Mucosa of gallbladder (tissue), 1 donor: ENCODE measurements at regions not wholly inside any gene's neighbourhood (a gene's known extent, or its start where the extent isn't known, plus 50 kb on each side); places are given as distances from the start of the nearest gene placed in this dataset.
"Not testable (repeated sequence)": the region's sequence is repeated elsewhere in the genome, so short reads cannot be mapped to it uniquely, and the experiment has no call there.

Experiments
- DNase-seq: peaks from one replicate; pipeline ENCODE4 v3.0.0-alpha.2; 2020; ENCODE audit warnings: low spot score
- donor health status: DM: no; HTN: no; CAD: no.

DNA sequence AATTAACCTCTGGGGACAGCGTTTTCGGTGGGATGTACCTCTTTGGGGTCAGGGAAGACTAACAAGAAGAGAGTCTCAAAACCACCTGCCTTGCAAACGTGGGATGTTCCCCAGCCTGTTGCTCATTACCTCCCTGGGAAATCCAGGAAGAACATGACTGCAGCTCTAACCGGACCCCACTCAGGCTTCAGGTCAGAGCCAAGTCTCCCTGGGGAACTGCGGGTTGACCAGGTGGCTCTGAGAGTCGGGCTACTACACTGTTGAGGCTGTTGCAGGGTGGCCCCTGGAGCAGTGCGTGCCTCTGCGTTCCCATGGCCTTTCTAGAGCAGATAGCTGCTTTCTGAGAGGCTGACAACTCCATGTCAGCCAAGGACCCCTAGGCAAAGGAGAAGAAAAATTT is 309.1 kb downstream of the FOXL1 start:
- no peak for DNase-seq

DNA sequence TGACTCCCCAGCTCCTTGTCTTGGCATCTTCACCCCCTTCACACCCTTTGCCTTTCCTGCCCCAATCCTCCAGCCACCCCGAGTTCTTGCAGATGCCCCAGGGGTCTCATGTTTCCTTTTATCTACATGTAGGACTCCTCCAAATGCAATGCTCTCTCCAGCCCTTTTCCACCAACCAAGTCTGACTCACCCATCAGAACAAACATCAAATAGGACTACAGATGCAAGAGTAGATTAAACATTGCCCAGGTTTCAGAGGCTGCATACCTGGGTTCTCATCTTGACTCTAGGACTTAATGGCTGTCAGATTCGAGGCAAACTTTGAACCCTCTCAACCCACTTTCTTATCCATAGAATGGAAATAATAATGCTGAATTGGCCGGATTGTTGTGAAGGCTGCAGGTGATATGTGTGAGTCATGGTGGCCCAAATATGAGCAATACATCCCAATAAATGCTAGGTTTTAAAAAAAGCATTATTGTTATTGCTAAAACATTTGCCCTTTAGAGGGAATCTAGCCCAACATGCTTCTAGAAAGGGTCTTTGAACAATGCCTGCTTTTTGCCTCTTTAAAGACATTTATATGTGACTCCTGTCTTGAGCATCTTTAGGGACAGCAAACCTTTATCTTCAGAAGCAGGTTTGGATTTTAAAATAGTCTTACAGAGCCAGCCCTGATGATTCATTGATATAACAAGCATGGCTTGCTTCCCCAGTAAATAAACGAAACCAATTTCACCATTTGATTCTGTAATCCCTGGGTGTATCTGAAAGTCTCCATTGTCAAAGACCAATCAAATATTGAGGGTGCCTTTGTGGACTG is 310.1 kb downstream of the FOXL1 start:
- DNase-seq, result no peak

DNA sequence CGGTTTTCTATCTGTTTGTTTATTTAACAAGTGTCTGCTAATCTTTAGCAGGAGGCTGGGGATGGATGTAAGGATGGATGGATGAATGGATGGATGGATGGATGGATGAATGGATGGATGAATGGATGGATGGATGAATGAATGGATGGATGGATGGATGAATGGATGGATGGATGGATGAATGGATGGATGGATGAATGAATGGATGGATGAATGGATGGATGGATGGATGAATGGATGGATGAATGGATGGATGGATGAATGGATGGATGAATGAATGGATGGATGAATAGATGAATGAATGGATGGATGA is 310.7 kb downstream of the FOXL1 start:
- DNase-seq, result not testable (repeated sequence)

DNA sequence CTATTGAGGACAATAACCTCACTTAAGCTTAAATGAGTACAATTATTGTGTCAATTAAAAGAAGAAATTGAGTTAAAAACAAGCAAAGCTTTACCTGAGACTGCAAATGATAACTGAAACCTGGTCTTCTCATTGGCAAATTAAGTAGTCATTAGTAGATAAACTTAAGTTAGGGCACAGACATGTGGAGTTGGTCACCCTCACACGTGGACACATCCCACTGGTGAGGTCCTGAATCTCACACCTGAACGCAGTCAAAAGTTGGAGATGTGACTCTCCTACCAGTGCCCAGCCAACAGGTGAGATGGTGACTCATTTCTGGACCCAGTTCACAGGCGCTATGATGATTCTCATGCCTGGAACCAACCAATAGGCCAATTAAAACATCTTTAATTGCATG is 311.6 kb downstream of the FOXL1 start:
- DNase-seq, result no peak

DNA sequence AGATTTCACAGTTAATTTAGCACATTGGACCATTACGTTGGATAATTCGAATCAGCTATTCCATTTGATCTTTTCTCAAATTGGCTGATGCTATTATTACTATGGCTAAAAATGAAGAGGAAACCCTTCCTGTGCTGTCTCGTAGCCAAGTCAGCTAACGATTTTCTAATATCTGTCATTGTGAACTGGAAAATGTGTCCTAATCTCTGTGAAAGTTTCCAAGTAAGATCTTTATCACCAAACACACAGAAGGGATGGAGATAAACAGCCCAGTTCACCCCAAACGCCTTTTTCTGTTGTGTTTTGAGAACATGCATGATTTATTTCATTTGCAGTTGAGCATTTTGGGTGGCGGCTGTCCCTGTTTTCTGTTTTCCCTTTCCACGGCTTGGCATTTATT is 312.8 kb downstream of the FOXL1 start:
- no peak for DNase-seq

DNA sequence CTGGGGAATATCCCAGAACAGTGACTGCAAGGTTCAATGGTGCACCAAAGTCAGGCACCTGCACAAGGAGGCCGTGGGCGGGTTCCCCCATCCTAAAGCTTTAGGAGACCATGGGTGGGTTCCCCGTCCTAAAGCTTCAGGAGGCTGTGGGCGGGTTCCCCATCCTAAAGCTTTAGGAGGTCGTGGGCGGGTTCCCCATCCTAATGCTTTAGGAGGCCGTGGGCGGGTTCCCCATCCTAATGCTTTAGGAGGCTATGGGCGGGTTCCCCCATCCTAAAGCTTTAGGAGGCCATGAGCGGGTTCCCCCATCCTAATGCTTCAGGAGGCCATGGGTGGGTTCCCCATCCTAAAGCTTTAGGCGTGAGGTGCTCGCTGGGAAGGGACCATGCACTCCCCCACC is 313.3 kb downstream of the FOXL1 start:
- DNase-seq, result no peak

DNA sequence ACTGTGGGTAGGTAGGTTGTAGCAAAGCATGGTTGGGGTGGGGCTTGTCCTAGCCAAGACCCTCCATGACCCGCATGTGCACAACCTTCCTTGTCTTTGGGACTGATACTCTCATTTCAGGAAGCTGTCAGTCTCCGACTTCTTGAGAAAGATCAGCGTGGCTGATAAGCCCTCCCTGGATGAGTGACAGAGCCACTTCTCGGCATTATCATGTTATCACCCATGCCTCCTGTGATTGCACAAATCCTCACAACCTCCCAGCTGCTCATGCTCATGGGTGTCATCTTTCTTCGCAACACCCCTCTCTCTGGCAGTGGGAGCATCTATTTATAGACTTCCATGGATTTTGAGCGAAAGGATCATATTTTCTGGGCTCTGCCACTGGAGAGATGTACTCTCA is 314.2 kb downstream of the FOXL1 start:
- no peak for DNase-seq

DNA sequence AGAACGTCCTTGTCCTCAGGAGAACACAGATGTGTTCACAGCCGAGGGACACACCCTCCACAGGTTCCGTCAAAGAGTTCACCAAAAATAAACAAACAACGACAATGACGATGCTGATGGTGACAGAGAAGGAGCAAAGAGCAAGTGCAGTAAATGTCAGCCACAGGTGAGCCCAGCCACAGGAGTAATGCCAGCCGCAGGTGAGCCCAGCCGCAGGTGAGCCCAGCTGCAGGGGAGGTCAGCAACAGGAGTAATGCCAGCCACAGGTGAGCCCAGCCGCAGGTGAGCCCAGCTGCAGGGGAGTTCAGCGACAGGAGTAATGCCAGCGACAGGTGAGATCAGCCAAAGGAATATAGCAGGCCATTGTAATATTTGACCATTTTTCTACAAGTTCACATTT is 315.2 kb downstream of the FOXL1 start:
- DNase-seq, result no peak

DNA sequence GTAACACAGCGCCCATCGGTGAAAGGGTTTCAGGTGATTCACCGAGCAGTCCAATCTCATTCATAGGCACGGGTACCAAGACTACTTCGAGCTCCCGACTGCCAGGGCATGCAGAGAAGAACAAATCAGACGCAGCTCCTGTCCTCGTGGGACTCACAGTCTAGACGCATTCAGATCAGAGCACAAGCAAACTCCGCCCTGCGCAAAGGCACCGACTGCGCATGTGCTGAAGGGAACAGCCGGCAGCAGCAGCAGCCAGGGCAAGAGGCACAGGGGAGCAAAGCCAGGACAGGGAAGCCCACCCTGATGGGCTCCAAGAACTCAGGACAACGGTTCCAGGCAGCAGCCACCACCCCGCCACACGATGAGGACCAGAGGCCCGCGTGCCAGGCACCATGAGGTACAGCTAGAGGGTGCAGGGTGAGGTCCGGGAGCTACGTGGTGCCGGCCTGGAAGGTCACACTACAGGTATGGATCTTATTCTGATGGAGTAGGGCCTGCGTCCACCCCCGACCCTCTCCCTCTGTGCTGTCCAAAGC is 315.7 kb downstream of the FOXL1 start:
- DNase-seq, result no peak

DNA sequence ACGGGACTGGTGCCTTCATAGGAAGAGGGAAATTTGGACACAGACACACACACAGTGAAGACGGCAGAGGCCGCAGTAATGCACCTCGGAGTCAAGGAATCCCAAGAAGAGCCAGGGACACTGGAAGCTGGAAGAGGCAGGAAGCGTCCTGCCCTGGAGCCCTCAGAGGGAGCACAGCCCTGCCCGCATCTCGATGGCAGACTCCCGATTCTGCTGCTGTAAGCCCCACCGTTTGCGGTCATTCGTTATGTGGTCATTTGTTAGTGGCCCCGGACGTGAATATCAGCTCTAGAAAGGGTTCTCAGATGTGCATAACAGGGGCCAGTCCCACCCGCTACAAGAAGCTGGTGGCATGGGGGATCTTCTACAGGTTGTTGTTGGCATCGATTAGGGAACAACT is 316.6 kb downstream of the FOXL1 start:
- DNase-seq, result no peak

DNA sequence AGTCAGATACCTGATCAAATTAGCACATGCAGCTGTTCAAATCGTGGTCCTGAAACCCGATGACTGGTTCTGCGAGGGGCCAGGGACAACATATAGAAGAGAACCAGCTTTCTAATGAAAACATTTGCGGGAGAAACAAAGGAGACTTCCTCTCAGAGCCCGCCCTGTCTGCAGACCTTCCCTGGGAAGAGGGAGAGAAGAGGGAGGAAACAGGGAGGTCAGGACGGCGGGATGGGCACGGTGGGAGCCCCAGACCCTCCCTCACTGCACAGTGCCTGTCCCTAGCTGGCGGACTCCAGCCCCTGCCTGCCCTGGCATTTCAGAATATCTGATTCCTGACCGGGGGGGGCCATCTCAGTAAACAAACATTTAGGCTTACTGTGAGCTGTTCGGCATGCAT is 317.3 kb downstream of the FOXL1 start:
- no peak for DNase-seq

DNA sequence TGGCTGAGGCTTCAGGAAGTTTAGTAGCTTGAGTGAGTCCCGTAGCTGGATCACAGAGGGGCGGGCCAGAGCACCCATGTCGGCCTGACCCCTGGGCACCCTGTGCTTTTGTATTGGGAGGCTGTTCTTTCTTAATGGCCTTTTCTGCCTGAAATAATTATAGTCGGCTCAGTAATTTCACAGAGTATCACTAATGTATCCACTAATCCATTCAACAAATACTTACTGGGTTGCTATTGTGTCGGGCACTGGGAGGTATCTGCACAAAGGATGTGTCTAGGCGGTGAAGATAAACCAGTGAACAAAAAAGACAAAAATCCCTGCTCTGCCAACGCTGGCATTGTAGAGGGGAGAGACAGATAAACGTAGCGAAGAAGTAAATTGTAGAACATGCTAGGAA is 318.6 kb downstream of the FOXL1 start:
- no peak for DNase-seq

DNA sequence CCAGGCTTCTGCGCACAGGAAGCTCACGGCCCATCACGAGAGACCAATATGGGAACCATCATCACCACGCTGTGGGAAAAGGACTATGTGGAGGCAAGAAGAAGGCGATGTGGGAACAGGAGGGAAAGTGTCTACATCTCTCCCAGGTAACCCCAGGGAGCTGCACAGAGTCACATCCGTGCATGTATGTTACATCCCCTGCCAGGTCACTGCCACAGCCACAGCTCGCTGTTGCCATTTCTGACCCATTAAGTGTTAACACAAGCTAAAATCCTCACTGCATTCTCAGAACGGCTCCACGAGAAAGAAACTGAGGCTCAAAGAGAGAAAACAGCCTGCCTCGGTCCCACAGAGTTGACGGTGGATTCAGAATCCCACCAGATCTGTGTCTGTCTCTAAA is 319.1 kb downstream of the FOXL1 start:
- no peak for DNase-seq

DNA sequence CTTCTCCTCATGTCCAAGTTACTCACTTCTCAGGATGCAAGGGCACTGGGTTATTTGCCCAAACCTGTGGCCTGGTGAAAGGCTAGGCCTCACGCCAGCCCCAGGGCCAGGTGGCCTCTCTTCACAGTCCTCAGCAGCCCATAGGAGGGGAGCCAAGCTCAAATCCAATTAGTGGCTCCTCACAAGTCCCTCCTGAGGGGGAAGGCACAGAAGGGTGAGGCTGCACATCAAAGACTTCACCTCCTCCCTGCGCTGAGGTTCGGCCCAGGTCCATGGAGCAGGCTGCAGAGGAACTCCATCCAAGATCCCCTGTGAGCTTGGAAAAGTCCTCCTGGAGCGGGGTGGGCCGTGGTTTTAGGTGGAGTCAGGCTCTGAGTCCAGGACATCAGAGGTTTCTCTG is 320.0 kb downstream of the FOXL1 start:
- DNase-seq, result no peak

DNA sequence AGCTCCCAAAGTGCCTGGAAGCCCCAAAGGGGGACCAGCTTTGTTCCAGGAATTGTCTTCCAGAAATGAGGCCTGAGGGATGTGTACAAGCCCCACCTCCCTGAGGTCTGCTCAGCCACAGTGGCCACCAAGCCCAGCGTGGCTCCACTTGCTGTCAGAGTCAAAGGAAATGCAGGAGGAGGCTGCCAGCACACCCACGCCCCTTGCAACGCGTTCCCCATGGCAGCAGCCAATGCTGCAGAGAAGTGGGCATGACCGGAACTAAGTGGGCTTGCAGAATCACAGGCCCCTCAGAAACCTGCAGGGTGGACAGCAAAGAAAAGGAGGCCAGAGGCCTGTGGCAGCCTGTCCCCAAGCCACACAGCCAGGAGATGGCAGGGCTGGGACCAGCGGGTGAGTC is 320.8 kb downstream of the FOXL1 start:
- DNase-seq, result no peak

DNA sequence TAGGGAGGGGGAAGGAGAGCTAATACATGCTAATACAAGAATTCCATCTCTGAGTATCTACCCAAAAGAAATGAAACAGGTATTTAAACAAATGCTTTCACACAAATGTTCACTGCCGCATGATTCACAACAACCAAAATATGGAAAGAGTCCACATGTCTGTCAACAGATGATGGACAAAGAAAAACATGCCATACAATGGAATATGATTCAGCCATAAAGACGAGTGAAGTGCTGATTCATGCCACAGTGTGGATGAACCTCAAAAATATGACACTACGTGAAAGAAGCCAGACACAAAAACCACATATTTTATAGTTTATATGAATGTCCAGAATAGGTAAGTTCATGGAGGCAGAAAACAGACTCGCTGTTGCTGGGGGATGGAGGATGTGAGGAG is 321.4 kb downstream of the FOXL1 start:
- DNase-seq, result no peak

DNA sequence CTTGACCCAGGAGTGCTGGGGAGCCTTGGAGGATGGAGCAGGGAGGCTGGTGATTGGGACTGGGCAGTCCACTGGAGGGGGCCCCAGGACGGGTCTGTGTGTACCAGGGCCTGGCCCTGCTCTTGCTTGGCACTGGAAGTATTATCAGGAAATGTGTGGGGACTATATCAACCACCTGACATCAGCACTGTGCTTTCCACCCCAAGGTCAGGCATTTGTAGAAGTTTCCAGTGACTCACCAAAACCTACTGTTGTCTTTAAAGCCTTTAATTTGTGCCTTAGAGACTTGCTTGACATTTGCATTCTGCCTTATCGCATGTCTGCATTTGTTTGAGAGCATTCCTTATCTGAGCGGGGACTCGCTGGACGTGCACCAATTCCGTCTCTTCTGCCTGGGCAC is 323.1 kb downstream of the FOXL1 start:
- no peak for DNase-seq

DNA sequence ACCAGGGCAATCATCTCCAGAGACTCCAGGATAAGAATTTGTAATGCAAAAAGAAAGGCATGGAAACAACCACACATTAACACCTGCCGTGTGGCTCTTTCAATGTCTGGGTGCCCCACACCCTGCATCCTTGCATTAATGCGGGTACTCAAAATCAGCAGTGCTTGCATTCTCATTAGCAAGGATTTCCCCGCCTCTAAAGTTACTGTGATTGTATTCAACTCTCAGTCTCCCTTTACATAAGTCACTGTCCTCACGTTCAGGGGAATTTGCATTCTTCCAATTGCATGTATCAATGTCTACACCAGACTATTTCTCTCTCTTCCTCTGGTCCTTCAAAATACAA is 324.3 kb downstream of the FOXL1 start:
- DNase-seq, result no peak

DNA sequence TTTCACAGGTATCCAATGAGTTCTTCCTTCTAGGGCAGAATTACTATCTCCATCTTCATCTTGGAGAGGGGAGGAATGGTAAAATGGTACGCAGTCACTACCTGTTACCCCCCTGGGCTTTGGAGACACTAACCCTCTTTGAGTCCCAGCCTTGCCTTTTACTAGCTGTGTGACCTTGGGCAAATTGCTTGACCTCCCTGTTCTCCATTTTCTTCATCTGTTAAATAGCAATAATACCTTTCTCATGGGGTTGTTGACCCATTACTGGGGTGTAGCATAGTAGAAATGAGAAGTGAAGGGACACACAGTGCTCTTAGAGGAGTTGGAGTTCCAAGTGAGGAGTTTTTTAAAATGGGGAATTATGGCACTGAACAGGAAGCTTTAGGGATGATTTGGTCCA is 324.7 kb downstream of the FOXL1 start:
- DNase-seq, result no peak

DNA sequence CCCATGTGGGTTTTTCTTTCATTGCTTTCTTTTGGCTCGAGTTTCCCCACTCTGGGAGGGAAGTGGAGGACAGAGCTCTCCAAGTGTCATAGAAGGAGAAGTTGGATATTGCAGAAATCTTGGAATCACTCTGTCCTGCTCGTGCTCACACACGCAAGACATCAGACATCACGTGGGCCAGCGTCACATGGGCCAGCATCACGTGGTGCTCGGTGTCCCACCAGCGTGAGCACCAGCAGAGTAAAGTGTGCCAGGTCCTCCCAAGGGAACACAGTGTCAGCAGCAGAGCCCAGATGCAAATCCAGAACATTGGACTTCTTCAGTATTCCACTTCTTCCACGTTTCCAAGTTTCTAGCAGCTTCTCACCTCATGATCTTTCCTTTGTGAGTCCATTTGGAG is 327.0 kb downstream of the FOXL1 start:
- DNase-seq, result no peak

DNA sequence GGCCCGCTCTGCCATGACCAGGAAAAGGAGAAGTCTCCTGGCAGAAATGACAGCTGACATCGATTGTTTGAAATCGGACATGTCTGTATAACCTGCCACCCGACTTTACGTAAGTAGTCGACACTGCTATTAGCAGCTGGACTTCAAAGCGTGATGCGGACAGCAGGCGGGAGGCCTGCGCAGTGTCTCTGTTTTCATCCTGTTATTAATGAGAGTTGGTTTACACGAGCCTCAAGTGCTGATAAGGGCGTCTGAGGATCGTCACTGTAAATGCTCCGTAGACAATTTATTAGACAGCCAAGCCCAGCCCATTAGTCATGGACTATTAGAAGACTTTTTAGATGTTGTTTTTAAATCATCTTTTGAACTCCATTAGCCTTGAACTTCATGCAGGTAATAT is 328.3 kb downstream of the FOXL1 start:
- DNase-seq, result peak; percentile 24

DNA sequence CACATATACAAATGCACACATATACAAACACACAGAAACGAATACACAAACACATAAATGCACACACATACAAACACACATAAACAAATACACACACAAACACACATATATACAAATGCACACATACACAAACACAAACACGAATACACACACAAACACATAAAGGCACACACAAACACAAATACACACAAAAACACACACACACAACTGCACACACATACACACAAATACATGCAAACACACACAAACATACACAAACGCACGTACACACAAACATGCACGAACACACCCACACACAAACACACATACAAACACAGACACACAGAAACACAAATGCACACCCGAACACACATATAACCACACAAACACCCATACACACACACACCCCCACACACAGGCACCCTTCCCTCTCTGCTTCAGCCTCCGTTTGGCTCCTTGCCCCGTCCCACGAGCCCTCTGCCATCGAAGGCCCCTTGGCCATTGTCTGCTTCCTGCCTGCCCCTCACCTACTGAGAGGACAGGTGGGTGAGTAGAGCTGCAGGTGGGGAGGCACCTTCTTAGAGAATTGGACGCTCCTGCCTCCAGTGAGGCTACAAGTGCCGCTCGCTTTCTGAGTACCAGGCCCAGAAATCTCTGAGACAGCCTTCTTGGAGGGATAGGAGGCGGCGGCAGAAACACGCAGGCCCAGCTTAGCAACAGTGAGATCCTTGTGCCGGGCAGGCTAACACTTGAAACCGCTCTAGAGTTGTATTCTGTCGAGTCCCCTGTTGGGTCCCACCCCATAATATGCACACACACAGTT is 331.2 kb downstream of the FOXL1 start:
- no peak for DNase-seq

DNA sequence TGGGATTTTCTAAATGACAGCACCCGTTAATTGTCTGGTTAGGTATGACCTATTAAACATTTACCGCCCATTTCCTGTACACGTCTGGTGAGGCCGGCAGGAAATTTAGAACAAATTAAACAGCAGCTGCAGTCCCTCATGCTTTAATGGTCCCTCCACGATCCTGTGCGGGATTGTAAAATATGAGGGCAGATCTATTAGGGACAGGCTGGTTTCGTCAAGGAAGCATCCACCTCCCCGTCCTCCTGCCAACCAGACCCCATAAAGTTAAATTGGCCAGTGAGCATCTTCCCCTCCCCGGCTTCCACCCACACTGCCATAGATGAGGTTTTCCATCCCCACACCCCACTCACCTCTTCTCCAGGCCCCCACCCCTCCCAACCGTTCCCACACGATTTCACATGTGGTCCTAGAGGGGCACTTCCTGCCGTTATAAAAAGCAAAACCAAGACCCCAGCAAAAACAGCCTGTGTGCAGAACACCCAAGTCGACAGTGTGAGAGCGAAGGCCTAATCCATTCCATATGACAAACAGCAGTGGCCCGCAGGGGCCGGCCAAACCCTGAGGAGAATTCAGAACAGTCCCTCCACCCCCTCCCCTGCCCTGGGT is 331.9 kb downstream of the FOXL1 start:
- no peak for DNase-seq
